ENCODE measurements at regions not wholly inside any gene's neighbourhood (a gene's known extent, or its start where the extent isn't known, plus 50 kb on each side); places are given as distances from the start of the nearest gene placed in this dataset.
"Not testable (repeated sequence)": the region's sequence is repeated elsewhere in the genome, so short reads cannot be mapped to it uniquely, and the experiment has no call there.

GRCh38 chr2:236632295-236633218, 62.9 kb downstream of the ACKR3 start:
- DNase-seq, result no peak

- no peak for DNase-seq
Measured at GRCh38 chr2:236633219-236633570, 63.6 kb downstream of the ACKR3 start.

GRCh38 chr2:236633775-236634560, 64.3 kb downstream of the ACKR3 start:
- no peak for DNase-seq

- DNase-seq, result no peak
Measured at GRCh38 chr2:236636261-236636660, 66.6 kb downstream of the ACKR3 start.

GRCh38 chr2:236636714-236637470, 67.3 kb downstream of the ACKR3 start:
- DNase-seq, result no peak

GRCh38 chr2:236637686-236638569, 68.3 kb downstream of the ACKR3 start:
- DNase-seq, result no peak

GRCh38 chr2:236638707-236639106, 69.1 kb downstream of the ACKR3 start:
- no peak for DNase-seq

- DNase-seq, result no peak
Measured at GRCh38 chr2:236639461-236640235, 70.0 kb downstream of the ACKR3 start.

- DNase-seq, result no peak
Measured at GRCh38 chr2:236641051-236641726, 71.6 kb downstream of the ACKR3 start.

GRCh38 chr2:236642125-236642524, 72.5 kb downstream of the ACKR3 start:
- DNase-seq, result no peak

GRCh38 chr2:236642584-236643291, 73.1 kb downstream of the ACKR3 start:
- no peak for DNase-seq

- no peak for DNase-seq
Measured at GRCh38 chr2:236643480-236643879, 73.9 kb downstream of the ACKR3 start.

- DNase-seq, result no peak
Measured at GRCh38 chr2:236644067-236644466, 74.4 kb downstream of the ACKR3 start.

- DNase-seq, result no peak
Measured at GRCh38 chr2:236644502-236644911, 74.9 kb downstream of the ACKR3 start.

- DNase-seq, result not testable (repeated sequence)
Measured at GRCh38 chr2:236645141-236645540, 75.5 kb downstream of the ACKR3 start.

- DNase-seq, result no peak
Measured at GRCh38 chr2:236646441-236646840, 76.8 kb downstream of the ACKR3 start.

GRCh38 chr2:236646871-236647270, 77.2 kb downstream of the ACKR3 start:
- DNase-seq, result no peak

- no peak for DNase-seq
Measured at GRCh38 chr2:236647621-236648020, 78.0 kb downstream of the ACKR3 start.

- no peak for DNase-seq
Measured at GRCh38 chr2:236653863-236654262, 84.2 kb downstream of the ACKR3 start.

GRCh38 chr2:236654496-236654895, 84.9 kb downstream of the ACKR3 start:
- DNase-seq, result no peak

All from NCI-H345 (cell line).